ENCODE measurements at regions not wholly inside any gene's neighbourhood (a gene's known extent, or its start where the extent isn't known, plus 50 kb on each side); places are given as distances from the start of the nearest gene placed in this dataset.

GRCh38 chr5:129378961-129379360, 81.1 kb upstream of the ADAMTS19 start:
- TF ChIP-seq CTCF (conservative IDR thresholded peaks at IDR 0.05; ENCODE audit: low read depth, low read length): no peak

GRCh38 chr5:129379406-129379805, 80.7 kb upstream of the ADAMTS19 start:
- no peak for DNase-seq (ENCODE audit: low read depth)
- no peak for TF ChIP-seq CTCF (conservative IDR thresholded peaks at IDR 0.05; ENCODE audit: low read depth, low read length)
- H3K4me3 ChIP-seq (ENCODE audit: low read length): no peak overlapping the region

More at GRCh38 chr5:129378961-129379360, 81.1 kb upstream of the ADAMTS19 start:
- no peak for DNase-seq (ENCODE audit: low read depth)
- no peak overlapping the region for H3K4me3 ChIP-seq (ENCODE audit: low read length)

DNA sequence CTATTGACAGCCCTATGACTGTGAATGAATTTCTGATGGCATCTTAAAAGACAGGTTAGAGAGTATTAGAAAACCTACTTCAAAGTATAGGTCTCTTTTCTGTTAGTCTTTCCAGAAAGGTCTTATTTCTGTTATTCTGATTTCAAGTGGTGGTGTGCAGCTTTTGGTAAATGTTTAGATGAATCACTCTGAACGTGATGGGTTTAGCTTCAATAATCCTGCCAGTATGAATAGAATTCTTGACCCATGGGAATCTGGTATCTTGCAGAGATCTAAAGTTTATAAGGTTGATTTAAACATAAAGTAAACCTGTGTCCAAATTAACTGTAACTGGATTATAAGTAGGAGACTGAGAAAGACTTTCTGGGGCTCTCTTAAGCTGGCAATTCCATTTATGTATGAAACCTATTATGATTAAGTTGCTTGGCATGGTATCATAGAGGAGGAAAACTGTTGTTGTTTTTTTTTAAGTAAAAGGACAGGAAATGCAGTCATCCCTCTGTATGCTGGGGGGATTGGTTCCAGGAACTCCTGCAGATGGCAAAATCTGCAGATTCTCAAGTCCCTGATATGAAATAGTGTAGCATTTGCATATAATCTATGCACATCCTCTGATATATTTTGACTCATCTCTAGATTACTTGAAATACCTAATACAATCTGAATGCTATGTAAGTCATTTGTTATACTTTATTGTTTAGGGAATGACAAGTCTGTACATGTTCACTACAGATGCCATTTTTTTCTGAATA, 77.0 kb upstream of the ADAMTS19 start:
- H3K4me3 ChIP-seq (ENCODE audit: low read length): no peak overlapping the region
- TF ChIP-seq CTCF (conservative IDR thresholded peaks at IDR 0.05; ENCODE audit: low read depth, low read length): no peak
- no peak for DNase-seq (ENCODE audit: low read depth)

DNA sequence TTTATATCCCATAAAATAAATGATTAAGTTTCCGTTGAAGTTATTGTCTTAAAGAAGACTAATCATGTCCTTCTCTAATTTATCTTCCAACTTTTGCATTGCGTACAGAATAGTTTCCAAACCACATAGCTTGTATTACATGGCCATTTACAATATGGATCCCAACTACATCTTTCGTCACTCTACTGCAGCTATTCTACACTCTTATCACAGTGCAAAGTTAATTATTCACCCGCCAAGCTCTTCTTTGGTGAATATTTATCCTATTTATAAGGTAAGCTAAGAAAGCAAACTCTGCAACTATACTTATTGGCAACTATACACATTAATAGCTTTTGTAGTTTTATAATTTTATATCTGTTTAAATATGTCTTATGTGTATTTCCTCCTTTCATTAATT, 75.9 kb upstream of the ADAMTS19 start:
- TF ChIP-seq CTCF (conservative IDR thresholded peaks at IDR 0.05; ENCODE audit: low read depth, low read length): no peak
- H3K4me3 ChIP-seq (ENCODE audit: low read length): no peak overlapping the region
- DNase-seq (ENCODE audit: low read depth): no peak

DNA sequence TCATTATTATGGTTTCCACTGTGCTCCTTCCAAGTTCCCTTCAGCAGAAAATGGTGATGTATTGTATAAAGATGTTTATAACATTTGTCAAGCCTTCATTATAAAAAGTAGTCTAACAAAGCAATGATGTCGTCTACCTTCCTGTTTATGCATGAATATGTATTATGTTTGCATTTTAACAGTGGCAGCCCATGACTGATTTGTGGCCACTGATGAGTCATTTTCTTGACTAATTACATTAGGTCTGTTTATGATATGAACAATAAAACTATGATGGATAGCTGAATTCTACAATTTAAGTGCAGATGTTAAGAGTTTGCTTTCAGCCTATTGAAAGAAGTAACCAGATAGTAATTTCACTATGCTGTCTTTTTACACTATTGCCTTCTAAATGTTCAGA, 75.4 kb upstream of the ADAMTS19 start:
- no peak for TF ChIP-seq CTCF (conservative IDR thresholded peaks at IDR 0.05; ENCODE audit: low read depth, low read length)
- DNase-seq (ENCODE audit: low read depth): no peak
- H3K4me3 ChIP-seq (ENCODE audit: low read length): no peak overlapping the region

- H3K4me3 ChIP-seq (ENCODE audit: low read length): no peak overlapping the region
- no peak for TF ChIP-seq CTCF (conservative IDR thresholded peaks at IDR 0.05; ENCODE audit: low read depth, low read length)
Measured at GRCh38 chr5:129387944-129388343, 72.2 kb upstream of the ADAMTS19 start.

DNA sequence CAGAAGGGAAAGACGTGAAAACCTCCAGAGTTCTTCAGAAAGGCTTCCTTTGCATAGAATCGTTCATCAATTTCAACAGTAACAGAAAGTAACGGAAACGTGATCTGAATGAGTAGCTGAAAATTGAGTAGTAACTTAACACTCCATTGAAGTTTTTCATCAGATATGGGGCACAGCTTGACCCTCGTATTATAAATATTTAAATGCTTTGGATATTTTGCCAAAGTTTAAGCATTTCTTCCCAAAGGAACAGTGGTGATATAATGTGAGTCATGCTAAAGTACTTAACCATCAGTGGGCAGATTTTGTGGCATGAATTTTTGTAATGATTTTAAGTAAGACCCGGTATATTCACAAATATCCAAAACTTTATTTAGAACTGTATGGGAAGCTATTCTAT, 67.4 kb upstream of the ADAMTS19 start:
- no peak for TF ChIP-seq CTCF (conservative IDR thresholded peaks at IDR 0.05; ENCODE audit: low read depth, low read length)
- no peak for DNase-seq (ENCODE audit: low read depth)

More at GRCh38 chr5:129387944-129388343, 72.2 kb upstream of the ADAMTS19 start:
- no peak for DNase-seq (ENCODE audit: low read depth)

More for the DNA sequence above, 67.4 kb upstream of the ADAMTS19 start:
- H3K4me3 ChIP-seq (ENCODE audit: low read length): no peak overlapping the region
